RCC 7860 (cell line): ENCODE measurements at regions not wholly inside any gene's neighbourhood (a gene's known extent, or its start where the extent isn't known, plus 50 kb on each side); places are given as distances from the start of the nearest gene placed in this dataset.

Experiments used
- DNase-seq: peaks from one replicate; pipeline ENCODE4 v3.0.0-alpha.2; 2015; ENCODE audit warnings: low spot score
- FAIRE-seq: peaks from 2 replicates; lab custom pipeline; 2012; peaks lifted over from hg19 to GRCh38; lab: Jason Lieb, UNC

DNA sequence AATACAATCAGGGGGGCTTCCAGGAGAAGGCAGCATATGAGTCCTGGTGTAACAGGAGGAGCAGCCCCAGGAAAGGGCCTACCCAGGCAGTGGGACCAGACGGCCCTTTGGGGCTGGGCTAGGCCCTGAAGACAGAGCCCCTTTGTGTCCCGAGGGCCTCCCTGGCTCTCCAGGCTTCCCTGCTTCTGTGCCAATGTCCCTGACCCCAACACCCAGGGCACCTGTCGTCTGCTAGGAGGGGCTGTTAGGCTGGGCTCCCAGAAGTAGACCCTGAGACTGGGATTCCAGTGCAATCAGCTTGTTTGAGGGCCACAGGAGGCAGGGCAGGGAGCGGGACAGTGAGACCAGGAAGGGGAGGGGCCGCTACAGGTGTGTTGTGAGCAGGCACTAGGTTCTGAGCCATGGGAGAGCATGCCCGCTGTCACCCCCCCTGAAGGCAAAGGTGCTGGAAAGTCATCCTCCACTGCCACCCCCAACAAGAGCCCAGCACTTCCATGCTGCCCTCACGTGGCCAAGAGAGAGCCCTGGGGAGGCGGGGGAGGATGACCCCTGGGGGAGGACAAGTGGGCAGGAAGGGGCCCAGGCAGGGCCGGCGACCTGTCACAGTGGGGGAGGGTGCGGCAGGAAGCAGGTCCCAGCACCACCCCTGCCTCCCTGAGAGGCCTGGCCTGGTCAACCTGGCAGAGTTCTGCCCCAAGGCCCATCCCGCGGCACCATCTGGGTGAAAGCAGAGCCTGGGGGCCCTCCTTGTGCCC is 64.8 kb downstream of the ADRA2C start:
- DNase-seq: no peak
- FAIRE-seq: no peak

GRCh38 chr4:3831529-3832150 is 65.5 kb downstream of the ADRA2C start:
- FAIRE-seq: no peak
- no peak for DNase-seq

- FAIRE-seq: no peak
These were observed 66.5 kb downstream of the ADRA2C start for GRCh38 chr4:3832536-3833220.

GRCh38 chr4:3833326-3833989 is 67.3 kb downstream of the ADRA2C start:
- FAIRE-seq (no peak), DNase-seq (no peak)

More at GRCh38 chr4:3832536-3833220, 66.5 kb downstream of the ADRA2C start:
- DNase-seq: no peak

GRCh38 chr4:3834186-3834662 is 68.0 kb downstream of the ADRA2C start:
- FAIRE-seq (no peak), DNase-seq (no peak)

GRCh38 chr4:3834663-3835521 is 68.7 kb downstream of the ADRA2C start:
- FAIRE-seq (no peak), DNase-seq (no peak)

GRCh38 chr4:3835527-3836405 is 69.6 kb downstream of the ADRA2C start:
- DNase-seq (no peak), FAIRE-seq (no peak)

DNA sequence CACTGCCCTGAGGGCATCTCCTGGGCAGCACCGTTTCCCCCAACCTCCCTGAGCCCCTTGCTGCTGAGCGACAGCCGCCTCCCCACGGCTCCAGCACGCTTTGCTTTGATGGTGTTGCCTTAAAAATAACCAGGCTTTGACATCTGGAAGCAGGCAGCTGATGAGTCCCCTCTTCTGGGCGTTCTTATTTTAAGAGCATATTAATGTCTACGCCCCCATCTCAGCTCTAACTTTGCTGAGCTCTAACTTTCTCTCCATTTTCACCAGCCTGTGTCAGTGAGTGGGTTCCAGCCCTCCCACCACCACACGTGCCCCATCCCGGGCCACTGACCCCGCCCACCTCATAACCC is 70.2 kb downstream of the ADRA2C start:
- FAIRE-seq (no peak), DNase-seq (no peak)

- no peak for DNase-seq
- no peak for FAIRE-seq
These were observed 70.8 kb downstream of the ADRA2C start for GRCh38 chr4:3836756-3837601.

- FAIRE-seq (no peak), DNase-seq (no peak)
These were observed 72.5 kb downstream of the ADRA2C start for GRCh38 chr4:3838437-3839380.

DNA sequence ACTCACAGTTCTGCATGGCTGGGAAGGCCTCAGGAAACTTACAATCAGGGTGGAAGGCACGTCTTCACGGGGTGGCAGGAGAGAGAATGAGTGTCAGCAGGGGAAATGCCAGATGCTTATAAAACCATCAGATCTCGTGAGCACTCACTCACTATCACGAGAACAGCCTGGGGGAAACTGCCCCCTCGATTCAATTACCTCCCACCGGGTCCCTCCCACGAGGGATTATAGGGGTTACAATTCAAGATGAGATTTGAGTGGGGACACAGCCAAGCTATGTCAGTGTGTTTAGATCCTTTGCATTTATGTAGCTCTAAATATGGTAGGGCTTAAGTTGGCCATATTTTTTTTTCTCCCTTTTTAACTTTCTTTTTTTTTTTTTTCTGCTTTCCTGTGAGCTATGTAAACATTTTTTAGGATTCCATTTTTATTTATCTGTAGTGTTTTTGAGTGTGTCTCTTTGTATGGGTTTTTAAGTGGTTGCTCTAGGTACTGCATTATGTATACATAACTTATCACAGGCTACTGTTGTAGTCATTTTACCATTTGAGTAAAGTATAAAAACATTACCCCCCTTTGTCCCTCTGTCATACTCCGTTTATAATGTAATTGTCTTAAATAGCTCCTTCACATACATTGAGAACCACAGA is 79.0 kb downstream of the ADRA2C start:
- no peak for DNase-seq
- no peak for FAIRE-seq

DNA sequence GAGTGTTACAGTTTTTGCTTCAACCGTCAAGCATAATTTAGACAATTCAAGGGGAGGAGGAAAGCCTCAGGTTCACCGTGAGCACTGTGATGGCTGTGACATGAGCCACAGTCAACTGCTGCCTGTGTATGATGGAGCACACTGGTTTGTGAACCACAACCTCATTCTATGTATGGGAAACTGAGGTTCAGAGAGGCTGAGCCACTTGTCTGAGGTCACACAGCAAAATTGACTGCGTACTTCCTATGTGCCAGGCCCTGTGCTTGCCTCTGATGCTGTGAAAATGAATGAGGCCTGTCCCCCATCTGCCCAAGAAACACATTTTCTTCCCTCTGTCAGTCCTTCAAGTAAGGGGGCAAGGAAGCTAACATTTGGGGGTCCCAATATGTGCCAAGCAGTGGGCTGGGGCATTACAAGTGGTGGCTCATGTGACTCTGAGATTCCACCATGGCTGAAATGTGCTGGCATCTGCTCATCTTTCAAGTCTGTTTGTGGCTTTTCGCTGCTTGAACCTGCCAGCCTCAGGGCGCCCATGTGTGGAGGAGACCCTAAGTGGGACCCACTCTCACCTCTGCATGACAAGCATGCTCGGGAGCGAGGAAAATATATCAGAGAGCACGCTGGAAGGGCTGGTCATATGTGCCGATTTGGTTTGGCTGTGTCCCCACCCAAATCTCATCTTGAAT is 79.7 kb downstream of the ADRA2C start:
- FAIRE-seq: no peak

GRCh38 chr4:3847211-3847940 is 81.2 kb downstream of the ADRA2C start:
- FAIRE-seq (no peak), DNase-seq (no peak)

More for the DNA sequence above, 79.7 kb downstream of the ADRA2C start:
- no peak for DNase-seq

DNA sequence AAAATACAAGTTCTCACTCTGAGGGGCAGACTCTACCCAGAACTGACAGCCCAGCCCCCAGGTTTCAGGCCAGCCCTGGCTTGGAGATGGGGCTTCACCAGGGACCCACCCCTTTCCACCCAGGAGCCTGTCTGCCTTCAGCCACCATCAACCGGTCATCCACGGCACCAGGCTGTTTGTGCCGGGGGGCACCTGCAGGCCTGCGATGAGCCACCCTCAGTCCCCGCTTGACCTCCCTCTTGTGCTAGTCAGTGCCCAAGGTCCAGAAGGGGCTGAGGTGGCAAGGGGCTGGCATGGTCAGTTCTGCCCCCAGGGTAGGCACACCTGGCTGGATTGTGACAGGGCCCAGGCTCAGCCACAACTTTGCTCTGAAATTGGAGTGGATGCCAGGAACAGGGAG is 82.1 kb downstream of the ADRA2C start:
- FAIRE-seq: no peak
- no peak for DNase-seq

DNA sequence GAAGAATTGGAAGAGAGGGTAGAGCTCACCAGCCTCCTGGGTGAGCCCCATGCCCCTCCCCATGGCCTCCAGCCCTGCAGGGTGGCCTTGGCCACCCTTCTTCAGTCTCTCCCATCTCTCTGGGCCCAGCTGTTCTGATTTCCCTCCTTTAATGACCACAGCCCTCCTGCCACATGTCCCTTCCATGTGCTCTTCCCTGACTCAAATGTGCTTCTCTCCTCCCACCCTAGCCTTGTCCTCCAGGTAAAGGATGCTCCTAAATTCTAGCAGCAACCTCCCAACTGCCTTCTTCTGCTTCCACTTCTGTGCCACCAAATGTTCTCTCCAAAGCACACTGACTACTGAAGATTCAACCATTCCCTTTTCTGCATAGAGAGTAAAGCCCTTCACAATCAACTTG is 83.0 kb downstream of the ADRA2C start:
- FAIRE-seq (no peak), DNase-seq (no peak)

DNA sequence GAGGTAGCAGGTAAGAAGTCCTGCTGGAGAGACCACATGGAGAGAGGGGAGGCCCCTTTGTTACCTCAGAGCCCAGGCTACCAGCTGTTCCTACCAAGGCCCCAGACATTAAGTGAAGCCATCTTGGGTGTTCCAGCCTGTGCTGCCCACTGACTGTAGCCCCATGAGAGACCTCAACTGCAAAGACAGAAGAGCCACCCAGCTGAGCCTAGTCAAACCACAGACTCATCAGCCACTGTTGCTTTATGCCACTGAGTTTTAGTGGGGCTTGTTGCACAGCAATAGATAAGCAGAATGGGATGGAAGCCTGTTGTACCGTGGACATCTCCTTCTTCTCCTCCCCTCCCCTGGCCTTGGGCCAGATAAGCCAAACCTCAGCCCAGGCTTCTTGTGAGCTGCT is 83.9 kb downstream of the ADRA2C start:
- FAIRE-seq (no peak), DNase-seq (no peak)
